ENCODE measurements at regions not wholly inside any gene's neighbourhood (a gene's known extent, or its start where the extent isn't known, plus 50 kb on each side); places are given as distances from the start of the nearest gene placed in this dataset.
A peak's percentile ranks its signal among the peaks of the same experiment; 100 is the strongest.

GRCh38 chr20:53878262-53879047 is 191.9 kb downstream of the BCAS1 start:
- TF ChIP-seq, protein P1, sequence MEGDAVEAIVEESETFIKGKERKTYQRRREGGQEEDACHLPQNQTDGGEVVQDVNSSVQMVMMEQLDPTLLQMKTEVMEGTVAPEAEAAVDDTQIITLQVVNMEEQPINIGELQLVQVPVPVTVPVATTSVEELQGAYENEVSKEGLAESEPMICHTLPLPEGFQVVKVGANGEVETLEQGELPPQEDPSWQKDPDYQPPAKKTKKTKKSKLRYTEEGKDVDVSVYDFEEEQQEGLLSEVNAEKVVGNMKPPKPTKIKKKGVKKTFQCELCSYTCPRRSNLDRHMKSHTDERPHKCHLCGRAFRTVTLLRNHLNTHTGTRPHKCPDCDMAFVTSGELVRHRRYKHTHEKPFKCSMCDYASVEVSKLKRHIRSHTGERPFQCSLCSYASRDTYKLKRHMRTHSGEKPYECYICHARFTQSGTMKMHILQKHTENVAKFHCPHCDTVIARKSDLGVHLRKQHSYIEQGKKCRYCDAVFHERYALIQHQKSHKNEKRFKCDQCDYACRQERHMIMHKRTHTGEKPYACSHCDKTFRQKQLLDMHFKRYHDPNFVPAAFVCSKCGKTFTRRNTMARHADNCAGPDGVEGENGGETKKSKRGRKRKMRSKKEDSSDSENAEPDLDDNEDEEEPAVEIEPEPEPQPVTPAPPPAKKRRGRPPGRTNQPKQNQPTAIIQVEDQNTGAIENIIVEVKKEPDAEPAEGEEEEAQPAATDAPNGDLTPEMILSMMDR (conservative IDR thresholded peaks at IDR 0.05; ENCODE audit: low read depth, low read length) = no peak
- DNase-seq (ENCODE audit: low read depth) = no peak
- H3K4me3 ChIP-seq (ENCODE audit: low read depth, low read length) = no peak overlapping the region

GRCh38 chr20:53876956-53877355 is 193.4 kb downstream of the BCAS1 start:
- TF ChIP-seq, protein P1 (conservative IDR thresholded peaks at IDR 0.05; ENCODE audit: low read depth, low read length) = no peak
- DNase-seq (ENCODE audit: low read depth) = no peak

GRCh38 chr20:53876470-53876869 is 193.9 kb downstream of the BCAS1 start:
- no peak for DNase-seq (ENCODE audit: low read depth)
- no peak overlapping the region for H3K4me3 ChIP-seq (ENCODE audit: low read depth, low read length)
- TF ChIP-seq, protein P1 (conservative IDR thresholded peaks at IDR 0.05; ENCODE audit: low read depth, low read length) = no peak

More at GRCh38 chr20:53876956-53877355, 193.4 kb downstream of the BCAS1 start:
- no peak overlapping the region for H3K4me3 ChIP-seq (ENCODE audit: low read depth, low read length)

GRCh38 chr20:53875452-53875851 is 194.9 kb downstream of the BCAS1 start:
- DNase-seq (ENCODE audit: low read depth) = no peak

DNA sequence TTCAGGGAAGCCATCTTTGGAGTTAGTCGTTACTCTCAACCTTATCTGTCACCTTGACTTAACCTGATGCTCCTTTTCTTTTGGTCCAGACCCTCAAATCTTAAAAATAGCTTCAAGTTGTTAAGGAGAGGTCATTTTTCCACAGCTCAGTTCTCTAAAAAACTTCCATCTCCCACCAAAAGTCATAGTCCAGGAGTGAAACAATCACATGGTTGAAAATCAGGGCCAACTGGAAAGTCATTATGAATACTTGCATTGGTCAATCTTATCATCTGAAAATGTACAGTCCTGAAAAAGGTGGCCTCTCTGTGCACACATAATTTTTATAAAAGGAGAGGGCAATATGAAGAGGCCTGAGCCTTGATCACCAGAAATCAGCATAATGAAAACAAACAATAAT is 195.7 kb downstream of the BCAS1 start:
- TF ChIP-seq, protein P1 (conservative IDR thresholded peaks at IDR 0.05; ENCODE audit: low read depth, low read length) = no peak
- no peak for DNase-seq (ENCODE audit: low read depth)
- no peak overlapping the region for H3K4me3 ChIP-seq (ENCODE audit: low read depth, low read length)

More at GRCh38 chr20:53875452-53875851, 194.9 kb downstream of the BCAS1 start:
- TF ChIP-seq, protein P1 (conservative IDR thresholded peaks at IDR 0.05; ENCODE audit: low read depth, low read length) = no peak
- H3K4me3 ChIP-seq (ENCODE audit: low read depth, low read length) = no peak overlapping the region

GRCh38 chr20:53874104-53874503 is 196.3 kb downstream of the BCAS1 start:
- TF ChIP-seq, protein P1 (conservative IDR thresholded peaks at IDR 0.05; ENCODE audit: low read depth, low read length) = no peak
- no peak overlapping the region for H3K4me3 ChIP-seq (ENCODE audit: low read depth, low read length)
- DNase-seq (ENCODE audit: low read depth) = no peak

- peak overlapping the region; percentile 31 for H3K4me3 ChIP-seq (ENCODE audit: low read depth, low read length)
- TF ChIP-seq, protein P1 (conservative IDR thresholded peaks at IDR 0.05; ENCODE audit: low read depth, low read length) = no peak
- DNase-seq (ENCODE audit: low read depth) = no peak
Measured at GRCh38 chr20:53873230-53873604, 197.2 kb downstream of the BCAS1 start.

Measured in choroid plexus epithelial cell (primary cell).